Stimulated activated CD4-positive, alpha-beta T cell treated with anti-CD3 and anti-CD28 coated beads, Interleukin-4, amount 100 ng/mL, for 24 hours (primary cell): ENCODE measurements at regions not wholly inside any gene's neighbourhood (a gene's known extent, or its start where the extent isn't known, plus 50 kb on each side); places are given as distances from the start of the nearest gene placed in this dataset.
A peak's percentile ranks its signal among the peaks of the same experiment; 100 is the strongest.
"Not testable (repeated sequence)": the region's sequence is repeated elsewhere in the genome, so short reads cannot be mapped to it uniquely, and the experiment has no call there.

Source experiments
- DNase-seq: peaks from one replicate; pipeline ENCODE4 v3.0.0-alpha.2; 2020

GRCh38 chr4:152051332-152051731 is 290.5 kb upstream of the GATB start:
- not testable (repeated sequence) for DNase-seq

DNA sequence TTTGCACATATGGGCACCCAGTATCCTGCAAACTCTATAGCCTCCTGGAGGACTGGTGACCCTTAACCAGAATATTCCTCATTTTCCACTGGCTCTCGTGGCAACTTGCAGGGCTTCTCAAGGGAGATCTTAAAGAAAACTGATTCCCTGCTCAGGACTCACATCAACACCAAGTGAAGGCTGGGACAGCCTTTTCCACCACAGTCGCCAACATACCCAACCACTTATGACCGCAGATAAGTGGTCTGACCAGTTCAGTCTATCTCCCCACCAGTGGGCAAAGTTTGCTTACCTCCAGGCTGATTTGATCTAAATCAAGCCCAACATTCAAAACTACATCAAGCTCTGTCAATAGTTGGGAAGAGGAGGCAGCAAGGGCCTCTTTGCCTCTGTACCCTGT is 289.3 kb upstream of the GATB start:
- no peak for DNase-seq

DNA sequence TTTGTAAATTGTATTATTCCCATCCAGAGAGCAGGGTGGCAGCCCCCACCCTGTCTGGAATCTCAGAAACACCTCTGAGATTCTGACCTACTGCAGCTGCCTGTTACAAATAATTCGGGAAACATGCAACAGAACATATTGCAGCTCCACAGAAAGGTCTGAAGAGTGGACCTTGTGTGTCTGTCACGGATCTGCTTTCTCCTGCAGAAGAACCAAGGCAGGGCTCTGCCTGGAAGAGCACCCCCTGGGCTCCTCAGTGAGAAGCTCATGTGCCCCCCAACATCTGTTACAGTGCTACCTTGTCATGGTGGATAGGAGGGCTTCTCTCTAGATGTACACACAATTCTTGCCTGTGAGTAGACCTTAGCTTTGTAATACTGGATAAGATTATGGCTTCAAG is 286.6 kb upstream of the GATB start:
- no peak for DNase-seq

- DNase-seq = peak; percentile 14
Observed at GRCh38 chr4:152045807-152046571, 285.2 kb upstream of the GATB start.

GRCh38 chr4:152045449-152045806 is 284.6 kb upstream of the GATB start:
- no peak for DNase-seq

GRCh38 chr4:152044331-152045036 is 283.7 kb upstream of the GATB start:
- DNase-seq = no peak

- no peak for DNase-seq
Observed at GRCh38 chr4:152041295-152041694, 280.5 kb upstream of the GATB start.

DNA sequence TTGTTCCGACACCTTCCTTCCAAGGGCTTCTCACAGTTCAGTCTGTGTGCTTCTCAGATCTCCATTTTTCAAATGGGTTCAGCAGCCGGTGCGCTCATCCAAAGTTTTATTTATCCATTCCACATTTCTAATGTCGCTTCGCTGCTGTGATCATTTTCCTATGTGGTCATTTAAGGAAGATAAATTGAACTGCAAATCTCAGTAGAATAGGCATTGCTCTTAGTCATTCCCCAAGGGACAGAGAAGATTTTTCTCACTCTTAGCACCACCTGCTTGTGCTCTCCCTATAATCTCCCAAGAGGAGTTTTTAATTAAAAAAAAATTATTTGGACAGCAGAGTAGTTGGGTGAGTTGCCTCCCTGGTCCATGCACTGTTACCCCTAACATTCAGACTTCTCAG is 278.9 kb upstream of the GATB start:
- DNase-seq = no peak

DNA sequence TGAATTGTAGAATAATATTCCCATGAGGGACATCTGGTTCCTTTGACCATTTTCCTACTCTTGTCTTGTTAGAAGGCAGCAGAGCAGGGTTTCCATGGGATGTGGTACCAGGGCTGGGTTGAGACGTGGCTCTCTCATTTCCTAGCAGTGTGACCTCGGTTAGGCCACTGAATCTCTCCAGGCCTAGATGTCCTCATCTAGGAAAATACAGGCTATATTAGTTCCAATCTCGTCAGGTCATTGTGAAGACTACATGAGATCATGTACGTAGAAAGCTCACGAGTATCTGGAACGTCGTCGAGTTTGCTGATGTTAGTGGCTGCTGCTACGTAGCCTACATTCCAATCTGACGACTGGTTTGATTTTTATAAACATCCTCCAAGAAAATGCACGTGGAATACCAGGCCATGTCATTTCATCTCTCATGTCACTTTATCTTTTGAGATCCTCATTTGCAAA is 278.2 kb upstream of the GATB start:
- no peak for DNase-seq

DNA sequence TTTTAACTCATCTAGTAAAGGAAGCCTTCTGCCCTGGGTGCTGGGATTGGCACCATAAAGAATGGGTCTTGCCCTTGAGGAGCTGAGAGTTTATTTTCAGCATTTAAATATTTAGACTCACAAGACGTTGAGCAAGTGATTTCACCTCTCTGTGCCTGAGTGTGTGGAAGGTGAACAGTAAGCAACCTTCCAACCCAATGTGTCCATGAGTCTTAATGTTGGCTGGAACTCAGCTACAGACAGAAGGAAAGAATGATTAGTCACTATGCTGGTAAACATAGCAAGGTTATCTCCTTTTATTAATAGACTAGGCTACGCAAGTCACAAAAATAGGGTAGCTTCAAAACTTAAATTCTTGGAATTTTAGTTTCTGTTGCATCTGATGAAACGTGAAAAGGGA is 277.4 kb upstream of the GATB start:
- DNase-seq = no peak

- no peak for DNase-seq
Observed at GRCh38 chr4:152037435-152037834, 276.6 kb upstream of the GATB start.

DNA sequence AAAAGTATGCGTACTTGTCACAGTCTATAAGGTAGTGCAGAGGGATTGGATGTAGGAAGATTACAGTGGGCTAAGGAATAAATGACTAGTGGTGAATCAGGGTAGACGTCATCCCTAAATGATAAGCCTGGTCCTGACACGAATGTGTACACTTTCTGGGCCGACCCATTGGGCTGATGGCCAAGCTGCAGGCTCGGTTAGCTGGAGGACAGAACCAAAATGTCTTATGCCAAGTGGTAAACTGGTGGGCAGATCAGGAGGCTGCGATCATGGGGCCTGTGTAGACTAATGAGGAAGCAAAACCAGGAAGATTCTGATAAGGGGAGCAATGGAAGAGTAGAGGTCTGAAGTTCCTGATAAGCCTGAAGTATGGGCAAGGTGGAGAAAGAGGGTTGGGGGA is 272.8 kb upstream of the GATB start:
- DNase-seq = no peak

GRCh38 chr4:152032722-152033131 is 271.9 kb upstream of the GATB start:
- DNase-seq = no peak

DNA sequence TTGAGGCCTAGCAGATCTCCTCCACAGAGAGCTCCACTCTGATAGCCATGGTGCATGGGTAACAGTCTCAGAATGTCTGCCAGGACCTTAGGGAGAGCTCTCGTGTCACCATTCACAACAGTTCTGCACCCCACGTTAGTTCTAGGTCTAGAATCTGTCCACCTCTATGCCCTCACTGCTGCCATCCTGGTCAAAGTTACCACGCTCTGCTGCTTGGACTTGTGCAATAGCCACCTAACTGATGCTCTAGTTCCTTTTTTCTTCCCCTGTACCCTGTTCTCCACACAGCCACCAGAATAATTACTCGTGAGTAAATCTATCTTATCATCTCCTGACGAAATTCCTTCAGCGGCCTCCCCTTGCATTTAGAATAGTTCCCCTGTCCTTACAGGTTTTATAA is 268.8 kb upstream of the GATB start:
- no peak for DNase-seq

DNA sequence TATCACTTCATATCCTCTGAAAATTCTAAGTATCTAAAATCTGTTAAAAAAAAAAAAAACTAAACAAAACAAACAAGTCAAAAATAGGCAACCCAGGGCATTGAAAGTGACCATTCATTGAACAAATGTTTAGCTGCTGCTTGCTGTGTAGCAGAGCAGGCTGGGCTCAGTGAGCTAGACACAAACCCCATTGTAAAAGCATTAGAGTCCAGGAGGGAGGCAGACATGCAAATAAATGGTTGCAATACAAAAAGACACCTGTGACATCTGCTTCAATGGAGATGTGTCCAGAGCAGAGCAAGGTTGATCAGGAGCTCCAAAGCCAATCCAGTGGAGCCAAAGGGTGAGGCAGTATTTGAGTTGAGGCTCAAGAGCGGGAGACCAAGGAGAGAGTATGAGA is 267.3 kb upstream of the GATB start:
- no peak for DNase-seq

DNA sequence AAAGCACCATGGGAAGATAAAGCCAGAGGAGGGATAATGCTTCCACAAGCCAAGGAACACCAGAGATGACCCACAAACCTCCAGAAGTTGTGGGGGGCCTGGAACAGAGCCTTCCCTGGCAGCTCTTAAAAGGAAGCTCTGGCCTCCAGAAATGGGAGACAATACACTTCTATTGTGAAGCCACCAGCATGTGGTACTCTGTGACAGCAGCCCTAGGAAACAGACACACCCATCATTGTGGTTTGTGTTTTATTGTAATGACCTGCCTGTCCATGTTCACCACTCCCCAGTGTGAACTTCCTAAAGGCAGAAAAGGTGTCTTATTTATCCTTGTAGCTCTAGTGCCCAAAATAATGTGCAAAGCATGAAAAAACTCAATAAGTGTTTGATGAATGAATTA is 264.1 kb upstream of the GATB start:
- DNase-seq = no peak

DNA sequence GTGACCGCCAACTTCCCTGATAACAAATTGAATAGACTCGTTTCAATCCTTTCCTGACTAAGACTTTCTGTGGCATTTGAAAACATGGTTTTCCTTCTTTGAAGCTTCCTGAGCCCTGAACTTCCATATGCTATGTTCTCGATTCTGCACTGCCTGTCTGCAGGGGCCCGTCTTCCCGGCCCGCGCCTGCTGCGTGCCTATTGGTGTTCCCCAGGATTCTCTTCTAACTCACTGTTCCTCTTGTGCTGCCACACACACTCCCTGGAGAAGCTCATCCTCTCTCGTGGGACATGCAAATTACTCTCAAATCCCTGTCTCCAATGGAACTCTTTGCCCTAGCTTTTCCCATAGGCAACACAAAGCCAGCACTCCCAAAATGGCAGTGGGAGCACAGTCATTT is 262.9 kb upstream of the GATB start:
- DNase-seq = no peak

- DNase-seq = no peak
Observed at GRCh38 chr4:152022543-152022942, 261.7 kb upstream of the GATB start.

GRCh38 chr4:152021788-152022438 is 261.1 kb upstream of the GATB start:
- no peak for DNase-seq

- no peak for DNase-seq
Observed at GRCh38 chr4:152020073-152020472, 259.3 kb upstream of the GATB start.

DNA sequence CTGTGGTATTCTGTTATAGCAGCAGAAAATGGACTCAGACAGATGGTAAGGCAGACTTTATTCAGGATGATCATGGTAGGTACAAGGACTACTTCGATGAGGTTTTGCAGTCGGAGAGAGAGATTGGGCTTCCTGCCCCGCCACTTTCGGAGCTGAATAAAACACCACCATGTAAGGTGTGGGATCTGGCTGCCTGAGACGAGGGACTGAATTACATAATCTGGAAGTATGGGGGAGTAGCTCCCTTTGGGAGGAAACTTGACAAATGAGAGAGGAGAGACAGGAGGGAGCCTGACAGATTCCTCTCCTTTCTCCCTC is 255.5 kb upstream of the GATB start:
- DNase-seq = no peak

DNA sequence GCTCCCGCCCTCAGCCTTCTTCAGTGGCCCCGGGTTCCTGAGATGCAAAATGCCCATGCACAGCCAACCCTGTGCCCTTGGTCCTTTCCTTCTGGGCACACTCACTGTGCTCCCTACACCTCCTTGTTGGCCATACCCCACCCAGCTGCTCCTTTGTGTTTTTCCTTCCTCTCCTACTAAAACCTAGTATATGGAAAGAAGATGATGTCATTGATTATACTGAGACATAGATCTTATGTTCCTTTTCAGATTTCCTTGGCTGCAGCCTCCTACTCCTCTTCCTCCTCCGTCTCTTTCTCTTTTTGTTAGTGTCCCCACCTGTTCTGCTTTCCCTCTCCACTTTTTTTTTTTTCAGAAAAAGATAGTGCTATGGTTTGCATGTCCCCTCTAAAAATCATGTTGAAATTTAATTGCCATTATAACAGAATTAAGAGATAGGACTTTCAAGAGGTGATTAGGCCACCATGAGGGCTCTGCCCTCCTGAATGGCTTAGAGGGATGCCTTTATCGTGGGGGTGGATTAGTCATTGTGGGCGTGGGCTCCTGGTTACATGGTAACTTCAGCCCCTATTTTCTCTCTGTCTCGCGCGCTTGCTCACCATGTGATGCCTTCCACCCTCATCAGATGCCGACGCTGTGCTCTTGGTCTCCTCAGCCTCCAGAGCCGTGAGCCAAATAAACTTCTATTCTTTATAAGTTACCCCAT is 254.9 kb upstream of the GATB start:
- no peak for DNase-seq

DNA sequence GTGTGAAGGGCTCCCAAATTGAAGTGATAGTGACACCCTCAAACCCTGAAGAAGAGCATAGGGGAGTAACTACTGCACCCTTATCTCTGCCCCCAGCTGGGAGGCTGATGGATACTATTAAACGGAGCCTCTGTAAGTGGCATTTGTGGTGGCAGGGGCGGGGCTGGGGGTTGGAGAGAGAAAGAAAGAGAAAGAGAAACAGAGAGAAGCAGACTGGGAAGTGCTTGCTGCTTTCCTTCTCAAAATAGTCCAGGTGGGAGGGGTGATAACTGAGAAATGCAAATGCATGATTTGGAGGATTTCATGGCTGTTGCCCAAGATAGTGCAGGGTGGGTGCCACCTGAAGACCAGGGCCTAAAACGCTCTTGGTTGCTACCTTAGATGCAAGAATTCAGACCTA is 253.5 kb upstream of the GATB start:
- DNase-seq = peak; percentile 60

DNA sequence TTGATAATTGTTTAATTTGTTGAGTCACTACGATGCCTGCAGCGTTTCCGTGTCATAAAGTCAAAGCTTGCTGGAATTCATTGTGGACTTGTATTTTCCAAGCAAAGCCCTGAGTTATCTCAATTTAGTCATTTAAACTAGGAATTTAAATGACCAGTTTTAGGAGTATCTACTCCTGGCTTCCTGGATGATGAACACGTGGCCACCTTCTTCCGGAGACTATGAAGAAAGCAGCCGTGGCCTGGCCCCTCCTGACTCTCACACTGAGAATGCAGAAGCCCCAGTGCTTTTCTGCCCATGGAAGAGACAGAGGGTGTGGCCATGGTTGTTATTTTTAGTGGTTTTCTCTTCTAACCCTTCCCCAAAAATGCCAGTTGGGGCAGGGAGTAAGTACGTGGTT is 250.7 kb upstream of the GATB start:
- no peak for DNase-seq
